Central memory CD8-positive, alpha-beta T cell (primary cell): ENCODE measurements at regions not wholly inside any gene's neighbourhood (a gene's known extent, or its start where the extent isn't known, plus 50 kb on each side); places are given as distances from the start of the nearest gene placed in this dataset.

Experiments used
- ATAC-seq: fragments of 150-1000 bp; cut with Tn5 transposase; replicated peaks from 2 replicates; pipeline ENCODE4 v1.10.0; 2022; ENCODE audit warnings: mild to moderate bottlenecking, moderate FRiP score, moderate number of reproducible peaks; ENCODE audit not compliant: poor library complexity, severe bottlenecking; ENCODE audit errors: extremely low read depth
- DNase-seq, 2 donors: peaks; one replicate each; pipeline ENCODE4 v3.0.0; 2021; ENCODE audit warnings: low spot score in 2 of 2
- H3K27ac Mint-ChIP-seq: one replicate; pipeline ENCODE4 v1.8.0; 2022; ENCODE audit warnings: low read depth, mild to moderate bottlenecking, moderate library complexity, mixed read lengths
- H3K27me3 Mint-ChIP-seq: one replicate; pipeline ENCODE4 v1.8.0; 2022; ENCODE audit warnings: mixed read lengths
- H3K36me3 Mint-ChIP-seq: one replicate; pipeline ENCODE4 v1.8.0; 2022; ENCODE audit warnings: mild to moderate bottlenecking, moderate library complexity, mixed read lengths; ENCODE audit not compliant: insufficient read depth
- H3K4me1 Mint-ChIP-seq: one replicate; pipeline ENCODE4 v1.8.0; 2022; ENCODE audit warnings: mixed read lengths
- H3K4me3 Mint-ChIP-seq: one replicate; pipeline ENCODE4 v1.8.0; 2022; ENCODE audit warnings: mild to moderate bottlenecking, moderate library complexity, mixed read lengths
- H3K9me3 Mint-ChIP-seq: one replicate; pipeline ENCODE4 v1.8.0; 2022; ENCODE audit warnings: mixed read lengths

- peaks cover 50% of the 10 kb centered on the region for H3K27me3 Mint-ChIP-seq
- H3K9me3 Mint-ChIP-seq, result no peaks in the 10 kb centered on the region
- no peaks in the 10 kb centered on the region for H3K36me3 Mint-ChIP-seq
- no peak overlapping the region for H3K4me3 Mint-ChIP-seq
- H3K27ac Mint-ChIP-seq, result no peak overlapping the region
- no peaks in the 10 kb centered on the region for H3K4me1 Mint-ChIP-seq
- ATAC-seq, result no peak
- DNase-seq, result no peak
Measured at GRCh38 chr9:115198001-115198400, 80.0 kb upstream of the TNC start.

GRCh38 chr9:115200711-115201505 is 83.0 kb upstream of the TNC start:
- Mint-ChIP-seq H3K4me3 (no peak overlapping the region), H3K27me3 (peaks cover 52% of the 10 kb centered on the region), H3K27ac (no peak overlapping the region), H3K36me3 (no peaks in the 10 kb centered on the region), H3K4me1 (no peaks in the 10 kb centered on the region), H3K9me3 (no peaks in the 10 kb centered on the region)
- no peak for ATAC-seq
- no peak for DNase-seq

DNA sequence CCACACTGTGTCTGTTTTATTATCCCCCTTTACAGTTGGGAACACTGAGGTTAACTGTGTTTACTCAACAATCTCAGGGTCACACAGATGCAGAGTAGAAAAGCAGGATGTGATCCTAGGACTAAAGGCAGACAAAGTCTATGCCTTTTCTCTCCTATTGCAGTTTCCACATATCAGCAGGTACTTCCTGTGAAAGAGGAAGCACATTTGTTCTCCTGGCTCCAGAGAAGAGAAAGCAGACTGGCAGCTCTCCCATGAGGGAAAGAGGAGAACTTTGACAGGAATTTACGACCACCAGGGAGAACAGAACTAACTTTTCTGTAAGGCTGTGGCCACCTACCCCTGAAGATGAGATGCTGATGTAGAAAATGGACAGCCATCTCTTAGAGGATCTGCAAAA is 84.2 kb upstream of the TNC start:
- H3K27ac Mint-ChIP-seq, result no peak overlapping the region

GRCh38 chr9:115202960-115203751 is 85.2 kb upstream of the TNC start:
- ATAC-seq (no peak), DNase-seq (no peak)
- no peak overlapping the region for H3K27ac Mint-ChIP-seq
- no peaks in the 10 kb centered on the region for H3K36me3 Mint-ChIP-seq
- H3K4me3 Mint-ChIP-seq, result no peak overlapping the region
- peaks cover 71% of the 10 kb centered on the region for H3K27me3 Mint-ChIP-seq
- no peaks in the 10 kb centered on the region for H3K9me3 Mint-ChIP-seq
- H3K4me1 Mint-ChIP-seq, result no peaks in the 10 kb centered on the region

More for the DNA sequence above, 84.2 kb upstream of the TNC start:
- DNase-seq (no peak), ATAC-seq (no peak)
- Mint-ChIP-seq H3K4me1 (no peaks in the 10 kb centered on the region), H3K27me3 (peaks cover 63% of the 10 kb centered on the region), H3K36me3 (no peaks in the 10 kb centered on the region), H3K4me3 (no peak overlapping the region), H3K9me3 (no peaks in the 10 kb centered on the region)

DNA sequence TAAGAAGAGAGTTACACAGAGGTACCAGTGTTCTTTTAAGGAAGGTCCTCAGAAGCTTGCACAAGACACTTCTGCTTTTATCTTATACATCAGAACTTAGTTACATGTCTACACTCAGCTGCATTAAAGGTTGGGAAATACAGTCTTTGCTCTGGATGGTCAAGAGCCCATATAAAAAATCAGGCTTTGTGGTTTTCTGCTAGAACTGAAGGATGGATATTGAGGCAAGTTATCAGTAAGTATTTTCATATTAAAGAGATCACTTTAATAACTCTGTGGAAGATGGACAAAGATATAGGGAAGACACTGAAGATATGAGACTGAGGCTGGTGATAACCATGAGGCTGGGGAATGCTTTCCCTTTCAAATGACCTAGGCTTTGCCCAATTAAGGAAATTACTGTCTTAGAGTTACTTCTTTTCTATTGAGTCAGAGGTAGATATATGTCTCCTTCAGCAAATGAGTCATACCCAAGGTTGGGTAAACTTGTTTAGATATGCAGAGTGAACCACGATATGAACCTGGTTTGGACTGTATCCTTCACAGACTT is 87.0 kb upstream of the TNC start:
- ATAC-seq, result no peak
- no peak overlapping the region for H3K27ac Mint-ChIP-seq

GRCh38 chr9:115207003-115207836 is 89.3 kb upstream of the TNC start:
- Mint-ChIP-seq H3K4me1 (no peaks in the 10 kb centered on the region), H3K27ac (no peak overlapping the region), H3K9me3 (no peaks in the 10 kb centered on the region), H3K27me3 (peaks cover 62% of the 10 kb centered on the region), H3K36me3 (no peaks in the 10 kb centered on the region), H3K4me3 (no peak overlapping the region)
- ATAC-seq (no peak), DNase-seq (no peak)

More for the DNA sequence above, 87.0 kb upstream of the TNC start:
- no peak overlapping the region for H3K4me3 Mint-ChIP-seq
- DNase-seq, result no peak
- no peaks in the 10 kb centered on the region for H3K4me1 Mint-ChIP-seq
- H3K27me3 Mint-ChIP-seq, result peaks cover 74% of the 10 kb centered on the region
- H3K36me3 Mint-ChIP-seq, result no peaks in the 10 kb centered on the region
- no peaks in the 10 kb centered on the region for H3K9me3 Mint-ChIP-seq

GRCh38 chr9:115208501-115208900 is 90.5 kb upstream of the TNC start:
- DNase-seq (no peak), ATAC-seq (no peak)
- H3K4me1 Mint-ChIP-seq, result no peaks in the 10 kb centered on the region
- no peaks in the 10 kb centered on the region for H3K9me3 Mint-ChIP-seq
- no peak overlapping the region for H3K4me3 Mint-ChIP-seq
- H3K36me3 Mint-ChIP-seq, result no peaks in the 10 kb centered on the region
- H3K27me3 Mint-ChIP-seq, result peaks cover 66% of the 10 kb centered on the region
- no peak overlapping the region for H3K27ac Mint-ChIP-seq

GRCh38 chr9:115209601-115210306 is 91.8 kb upstream of the TNC start:
- no peaks in the 10 kb centered on the region for H3K9me3 Mint-ChIP-seq
- H3K27me3 Mint-ChIP-seq, result peaks cover 67% of the 10 kb centered on the region
- no peak for ATAC-seq
- no peaks in the 10 kb centered on the region for H3K4me1 Mint-ChIP-seq
- H3K4me3 Mint-ChIP-seq, result no peak overlapping the region
- no peaks in the 10 kb centered on the region for H3K36me3 Mint-ChIP-seq
- DNase-seq, result no peak
- no peak overlapping the region for H3K27ac Mint-ChIP-seq

DNA sequence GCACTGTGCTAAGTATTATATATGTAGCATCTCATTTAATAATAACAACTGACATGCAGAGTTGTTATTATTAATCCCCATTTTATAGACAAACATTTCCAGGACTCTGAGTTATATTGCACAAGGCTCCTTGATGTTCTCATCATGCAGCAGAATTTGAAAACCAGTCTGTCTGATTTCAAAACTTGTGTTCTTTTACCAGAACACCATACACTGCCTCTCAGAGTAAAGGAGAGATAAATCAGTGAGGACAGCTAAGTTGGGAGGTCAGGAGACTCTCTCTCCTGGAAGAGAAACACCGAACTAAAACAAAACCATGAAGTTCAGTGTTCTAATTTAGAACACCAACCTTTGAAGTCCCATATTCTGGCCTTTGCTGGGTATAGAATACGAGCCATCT is 92.7 kb upstream of the TNC start:
- peaks cover 73% of the 10 kb centered on the region for H3K27me3 Mint-ChIP-seq
- H3K4me1 Mint-ChIP-seq, result no peaks in the 10 kb centered on the region
- H3K36me3 Mint-ChIP-seq, result no peaks in the 10 kb centered on the region
- no peak overlapping the region for H3K4me3 Mint-ChIP-seq
- ATAC-seq, result no peak
- H3K27ac Mint-ChIP-seq, result no peak overlapping the region
- no peak for DNase-seq
- H3K9me3 Mint-ChIP-seq, result no peaks in the 10 kb centered on the region

DNA sequence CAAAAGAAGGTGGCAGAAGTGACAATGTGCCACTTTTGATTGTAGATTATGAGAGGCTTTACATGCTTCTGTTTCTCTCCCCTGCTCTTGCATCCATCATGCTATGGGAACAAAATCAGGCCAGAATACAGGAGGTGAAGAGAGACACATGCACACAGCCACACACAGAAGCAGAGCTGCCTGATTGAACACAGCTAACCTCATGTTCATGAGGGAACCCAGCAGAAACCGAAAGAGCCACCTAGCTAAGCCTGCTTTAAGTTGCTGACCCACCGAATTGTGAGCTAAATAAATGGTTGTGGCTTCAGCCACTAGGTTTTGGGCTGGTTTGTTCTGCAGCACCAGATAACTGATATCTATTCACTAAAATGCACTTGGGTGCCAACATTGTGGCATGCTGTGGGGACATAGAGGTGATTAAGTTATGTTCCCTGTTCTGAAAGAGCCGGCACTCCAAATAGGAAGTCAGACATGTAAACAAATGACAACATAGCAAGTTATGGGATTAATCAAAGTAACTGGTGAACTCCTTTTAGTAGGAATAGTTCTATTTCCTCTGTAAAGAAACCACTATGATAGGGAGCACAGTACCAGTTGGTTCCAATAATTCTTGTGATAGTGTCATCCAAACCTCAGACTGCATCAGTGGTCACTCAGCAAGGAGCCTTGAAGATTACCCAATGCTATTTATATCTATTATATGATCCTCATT is 93.6 kb upstream of the TNC start:
- Mint-ChIP-seq H3K27me3 (peaks cover 73% of the 10 kb centered on the region), H3K4me1 (no peaks in the 10 kb centered on the region), H3K27ac (no peak overlapping the region), H3K36me3 (no peaks in the 10 kb centered on the region), H3K9me3 (no peaks in the 10 kb centered on the region), H3K4me3 (no peak overlapping the region)
- ATAC-seq (no peak), DNase-seq (no peak)

GRCh38 chr9:115212125-115212605 is 94.2 kb upstream of the TNC start:
- DNase-seq (no peak), ATAC-seq (no peak)
- H3K27me3 Mint-ChIP-seq, result peaks cover 73% of the 10 kb centered on the region

More at GRCh38 chr9:115212125-115212605, 94.2 kb upstream of the TNC start:
- H3K27ac Mint-ChIP-seq, result no peak overlapping the region
- no peak overlapping the region for H3K4me3 Mint-ChIP-seq
- H3K9me3 Mint-ChIP-seq, result no peaks in the 10 kb centered on the region
- no peaks in the 10 kb centered on the region for H3K4me1 Mint-ChIP-seq
- H3K36me3 Mint-ChIP-seq, result no peaks in the 10 kb centered on the region
